Posterior cingulate gyrus (tissue), 11 donors: ENCODE measurements at regions not wholly inside any gene's neighbourhood (a gene's known extent, or its start where the extent isn't known, plus 50 kb on each side); places are given as distances from the start of the nearest gene placed in this dataset.
"Not testable (repeated sequence)": the region's sequence is repeated elsewhere in the genome, so short reads cannot be mapped to it uniquely, and the experiment has no call there.

ENCODE experiments used
- DNase-seq, 10 donors: peaks; one replicate each; pipeline versions ENCODE4 v3.0.0 to v3.0.0-alpha.2; 2020 to 2021; ENCODE audit warnings: mixed read lengths in 3 of 10
- intact Hi-C: fragments of 100-400 bp; cut with DNase I; formaldehyde crosslinking; loops from one replicate; pipeline ENCODE4 v1.15.1; 2023

- no peak for DNase-seq
- intact Hi-C loops = no loop called here
Observed at GRCh38 chr6:144662812-144663365, 377.8 kb downstream of the UTRN start.

GRCh38 chr6:144664281-144664680 lies 379.1 kb downstream of the UTRN start:
- DNase-seq = no peak
- intact Hi-C loops = no loop called here

GRCh38 chr6:144664947-144665346 lies 379.8 kb downstream of the UTRN start:
- intact Hi-C loops = no loop called here
- DNase-seq = no peak

DNA sequence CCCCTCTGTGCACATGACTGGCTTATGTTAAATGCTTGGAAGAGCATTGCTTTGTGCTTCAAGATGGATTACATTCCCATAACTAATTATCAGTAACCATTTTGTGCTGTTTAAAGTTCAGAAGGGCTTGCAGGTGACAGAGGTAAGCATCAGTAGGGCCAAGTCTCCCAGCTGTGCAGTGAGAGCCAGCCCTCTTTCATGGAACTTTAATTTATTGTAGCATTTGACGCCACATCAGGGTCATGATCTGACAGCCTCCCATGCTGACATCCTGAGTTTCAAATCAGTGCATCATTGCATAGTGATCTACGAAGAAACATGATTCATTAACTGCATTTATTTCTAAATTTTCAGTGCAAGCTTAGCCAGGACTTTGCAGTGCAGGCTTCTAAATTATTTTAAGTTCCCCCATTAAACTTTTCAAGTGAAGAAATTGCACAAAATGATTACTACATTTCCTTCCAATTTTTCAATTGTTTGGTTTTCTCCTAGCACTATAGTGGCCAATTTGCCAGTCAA lies 380.9 kb downstream of the UTRN start:
- intact Hi-C loops = no loop called here
- DNase-seq = no peak

GRCh38 chr6:144666781-144667180 lies 381.6 kb downstream of the UTRN start:
- no peak for DNase-seq
- intact Hi-C loops = no loop called here

- DNase-seq = no peak
- intact Hi-C loops = no loop called here
Observed at GRCh38 chr6:144667532-144668503, 382.7 kb downstream of the UTRN start.

DNA sequence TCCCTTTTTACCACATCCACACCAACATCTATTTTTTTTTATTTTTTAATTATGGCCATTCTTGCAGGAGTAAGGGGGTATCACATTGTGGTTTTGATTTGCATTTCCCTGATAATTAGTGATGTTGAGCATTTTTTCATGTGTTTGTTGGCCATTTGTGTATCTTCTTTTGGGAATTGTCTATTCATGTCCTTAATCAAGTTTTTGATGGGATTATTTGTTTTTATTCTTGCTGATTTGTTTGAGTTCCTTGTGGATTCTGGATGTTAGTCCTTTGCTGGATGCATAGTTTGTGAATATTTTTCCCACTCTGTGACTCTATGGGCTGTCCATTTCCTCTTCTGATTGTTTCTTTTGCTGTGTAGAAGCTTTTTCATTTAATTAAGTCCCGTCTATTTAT lies 385.1 kb downstream of the UTRN start:
- DNase-seq, intact Hi-C loops: not testable (repeated sequence)

DNA sequence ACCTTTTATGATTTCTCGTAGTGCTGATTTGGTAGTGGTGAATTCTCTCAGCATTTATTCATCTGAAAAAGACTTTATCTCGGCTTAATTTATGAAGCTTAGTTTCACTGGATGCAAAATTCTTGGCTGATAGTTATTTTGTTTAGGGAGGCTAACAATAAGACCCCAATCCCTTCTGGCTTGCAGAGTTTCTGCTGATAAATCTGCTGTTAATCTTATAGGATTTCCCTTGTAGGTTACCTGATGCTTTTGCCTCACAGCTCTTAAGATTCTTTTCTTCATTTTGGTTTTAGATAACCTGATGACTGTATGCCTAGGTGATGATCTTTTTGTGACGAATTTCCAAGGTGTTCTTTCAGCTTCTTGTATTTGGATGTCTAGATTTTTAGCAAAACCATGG lies 388.7 kb downstream of the UTRN start:
- DNase-seq = no peak
- intact Hi-C loops = no loop called here

DNA sequence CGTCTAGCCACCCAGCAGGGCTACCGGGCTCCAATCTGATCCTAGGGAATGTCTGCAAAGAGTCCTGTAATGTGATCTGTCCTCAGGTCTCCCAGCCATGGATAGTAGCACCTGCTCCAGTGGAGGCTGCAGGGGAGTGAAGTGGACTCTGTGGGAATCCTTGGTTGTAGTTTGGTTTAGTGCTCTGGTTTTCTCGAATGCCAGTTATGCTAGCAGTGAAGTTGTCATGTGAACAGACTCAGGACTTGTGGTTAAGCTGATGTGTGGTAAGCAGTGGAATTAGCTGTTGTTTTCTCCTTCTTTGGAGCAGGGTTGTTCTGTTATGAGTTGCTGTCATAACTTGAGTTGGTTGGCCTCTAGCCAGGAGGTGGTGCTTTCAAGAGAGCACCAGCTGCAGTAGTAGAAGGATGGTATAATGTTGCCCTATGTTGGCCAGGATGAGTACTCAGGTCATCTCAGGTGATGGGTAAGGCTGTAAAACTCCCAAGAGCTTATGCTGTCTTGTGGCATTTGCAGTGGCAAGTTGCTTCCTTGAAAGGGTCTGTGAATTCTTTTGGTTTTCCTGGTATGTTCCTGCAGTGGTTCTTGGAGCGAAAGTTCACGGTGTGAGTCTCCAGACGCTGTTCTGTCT lies 390.2 kb downstream of the UTRN start:
- intact Hi-C loops = no loop called here
- peak in 1 of 10 donors; percentile 66 for DNase-seq

DNA sequence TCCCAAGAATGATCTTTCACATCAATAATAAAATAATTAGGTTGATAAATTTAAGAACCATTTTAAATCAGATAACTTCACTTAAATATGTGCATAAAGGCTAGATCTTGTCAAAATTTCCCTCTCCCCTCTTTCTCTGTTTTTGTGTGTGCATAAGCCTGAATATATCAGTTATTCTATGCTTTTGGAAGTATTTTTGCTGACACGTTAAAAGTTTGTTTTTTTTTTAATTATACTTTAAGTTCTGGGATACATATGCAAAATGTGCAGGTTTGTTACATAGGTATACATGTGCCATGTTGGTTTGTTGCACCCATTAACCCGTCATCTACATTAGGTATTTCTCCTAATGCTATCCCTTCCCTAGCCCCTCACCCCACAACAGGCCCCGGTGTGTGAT lies 391.2 kb downstream of the UTRN start:
- DNase-seq, intact Hi-C loops: not testable (repeated sequence)

GRCh38 chr6:144677263-144677662 lies 392.1 kb downstream of the UTRN start:
- intact Hi-C loops, DNase-seq: not testable (repeated sequence)

GRCh38 chr6:144678844-144679243 lies 393.7 kb downstream of the UTRN start:
- intact Hi-C loops = no loop called here
- DNase-seq = no peak

DNA sequence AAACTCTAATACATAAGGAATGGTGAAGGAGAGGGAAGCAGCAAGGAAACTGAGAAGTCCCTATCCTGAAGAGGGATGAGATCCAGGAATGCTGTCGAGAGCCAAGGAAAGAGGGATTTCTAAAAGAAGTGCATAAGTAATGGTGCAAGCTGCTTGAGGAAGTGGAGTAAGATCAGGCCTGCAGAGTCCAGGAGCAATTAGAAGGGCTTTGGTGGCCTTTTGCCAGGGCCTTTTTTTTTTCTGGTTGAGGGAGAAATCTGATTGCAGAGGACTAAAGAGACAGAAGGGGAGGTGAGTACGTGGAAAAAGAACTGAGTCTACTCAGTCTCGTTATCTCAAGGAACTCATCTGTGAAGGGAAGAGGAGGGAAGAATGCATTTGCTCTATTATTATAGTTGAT lies 396.2 kb downstream of the UTRN start:
- intact Hi-C loops = no loop called here
- DNase-seq = no peak

- intact Hi-C loops = no loop called here
- peak in 5 of 10 donors; percentile 26 to 84 (median 50) for DNase-seq
Observed at GRCh38 chr6:144683216-144684070, 398.3 kb downstream of the UTRN start.

DNA sequence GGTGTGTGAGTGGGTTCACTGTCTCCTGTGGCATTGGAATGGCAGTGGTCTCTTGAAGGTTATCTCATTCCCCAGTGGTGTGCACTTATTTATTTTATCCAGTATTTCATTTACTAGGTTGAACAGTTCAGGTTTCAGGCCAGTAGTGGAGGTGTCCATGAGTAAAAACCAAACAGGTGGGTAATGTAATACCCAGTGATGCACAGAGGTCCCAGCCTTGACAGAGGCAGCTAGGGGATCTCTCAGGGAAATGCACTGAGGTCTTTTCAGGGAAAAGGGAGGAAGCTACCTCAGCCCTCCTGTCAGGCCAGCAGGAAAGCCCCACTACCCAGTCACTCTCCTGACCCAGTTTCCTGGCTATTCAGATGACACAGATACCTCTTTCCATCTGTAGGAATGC lies 403.6 kb downstream of the UTRN start:
- intact Hi-C loops = no loop called here
- DNase-seq = no peak

- no peak for DNase-seq
- intact Hi-C loops = no loop called here
Observed at GRCh38 chr6:144689503-144690040, 404.4 kb downstream of the UTRN start.

DNA sequence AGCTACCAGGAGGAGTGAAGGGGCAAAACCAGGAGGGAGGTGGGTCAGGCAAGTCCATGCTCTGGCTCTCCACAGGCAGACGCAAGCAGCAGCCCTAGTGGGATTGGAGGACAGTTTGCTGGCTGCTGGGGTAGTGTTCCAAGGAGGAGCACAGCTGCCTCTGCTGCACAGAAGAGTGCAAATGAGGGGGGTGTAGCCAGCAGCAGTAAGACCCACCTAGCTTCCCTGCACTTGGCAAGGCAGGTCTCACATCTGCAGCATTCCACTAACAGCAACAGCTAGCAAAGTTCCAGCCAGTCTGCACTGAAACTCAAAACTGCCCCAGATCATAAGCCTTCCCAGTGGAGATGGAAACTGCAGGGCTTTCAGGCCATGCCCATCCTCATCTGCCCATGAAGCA lies 405.0 kb downstream of the UTRN start:
- no peak for DNase-seq
- intact Hi-C loops = no loop called here

DNA sequence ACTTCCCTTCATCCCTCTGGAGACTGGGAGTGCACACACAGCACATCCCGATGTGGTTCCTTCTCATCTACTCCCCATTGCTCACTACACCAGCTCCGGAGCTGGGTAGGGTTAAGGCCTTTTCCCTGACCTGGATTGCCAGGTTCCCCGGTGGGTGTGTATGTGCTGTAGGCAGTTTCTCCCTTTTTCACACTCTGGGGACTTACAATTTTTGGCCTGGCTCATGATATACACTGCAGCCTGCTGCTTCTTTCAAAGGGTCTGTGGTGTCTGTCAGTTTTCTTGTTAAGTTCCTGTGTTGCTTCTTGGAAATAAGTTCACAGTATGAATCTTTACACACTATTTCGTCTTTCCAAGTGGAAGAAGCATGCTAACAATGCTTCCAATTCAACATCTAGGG lies 405.5 kb downstream of the UTRN start:
- no peak for DNase-seq
- intact Hi-C loops = no loop called here

- intact Hi-C loops, DNase-seq: not testable (repeated sequence)
Observed at GRCh38 chr6:144692050-144692449, 406.9 kb downstream of the UTRN start.
